Fibroblast of the aortic adventitia (primary cell): ENCODE measurements at regions not wholly inside any gene's neighbourhood (a gene's known extent, or its start where the extent isn't known, plus 50 kb on each side); places are given as distances from the start of the nearest gene placed in this dataset.

Source experiments
- DNase-seq: peaks from one replicate; pipeline ENCODE4 v3.0.0-alpha.2; 2010; ENCODE audit warnings: low read depth
- H3K4me3 ChIP-seq: 2 replicates; pipeline ENCODE4 v1.5.1; 2011; ENCODE audit warnings: low read depth, mild to moderate bottlenecking, control low read depth, low read length, moderate library complexity
- TF ChIP-seq, protein P1 (sequence below): IDR thresholded peaks from 2 replicates; pipeline ENCODE4 v1.5.1; 2011; ENCODE audit warnings: mild to moderate bottlenecking, low read length, control low read depth, inconsistent platforms; ENCODE audit not compliant: insufficient read depth

DNA sequence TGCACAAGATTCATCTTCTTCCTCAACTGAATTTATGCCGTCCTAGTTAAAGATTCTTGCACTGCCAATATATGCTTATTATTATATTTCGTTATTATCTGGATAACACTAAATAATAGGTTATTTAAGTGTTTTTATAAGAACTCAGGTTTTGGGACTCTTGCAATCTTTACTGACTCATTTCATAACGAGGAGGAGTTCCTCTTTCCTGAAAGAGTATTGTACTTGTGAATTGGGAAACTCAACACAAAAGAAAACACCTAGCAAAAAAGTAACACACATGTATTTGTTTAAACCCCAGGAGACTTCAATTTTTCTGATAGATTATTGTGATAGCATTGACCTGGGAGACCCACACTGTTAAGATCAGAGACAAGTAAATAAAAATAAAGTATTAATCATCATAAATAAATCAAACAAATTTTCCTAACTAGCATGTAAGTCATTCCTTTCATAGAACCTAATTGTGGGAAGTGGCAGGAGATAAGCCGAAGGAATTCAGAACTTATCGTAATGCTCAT lies 505.8 kb downstream of the KCNJ2 start:
- no peak overlapping the region for H3K4me3 ChIP-seq
- TF ChIP-seq, protein P1, sequence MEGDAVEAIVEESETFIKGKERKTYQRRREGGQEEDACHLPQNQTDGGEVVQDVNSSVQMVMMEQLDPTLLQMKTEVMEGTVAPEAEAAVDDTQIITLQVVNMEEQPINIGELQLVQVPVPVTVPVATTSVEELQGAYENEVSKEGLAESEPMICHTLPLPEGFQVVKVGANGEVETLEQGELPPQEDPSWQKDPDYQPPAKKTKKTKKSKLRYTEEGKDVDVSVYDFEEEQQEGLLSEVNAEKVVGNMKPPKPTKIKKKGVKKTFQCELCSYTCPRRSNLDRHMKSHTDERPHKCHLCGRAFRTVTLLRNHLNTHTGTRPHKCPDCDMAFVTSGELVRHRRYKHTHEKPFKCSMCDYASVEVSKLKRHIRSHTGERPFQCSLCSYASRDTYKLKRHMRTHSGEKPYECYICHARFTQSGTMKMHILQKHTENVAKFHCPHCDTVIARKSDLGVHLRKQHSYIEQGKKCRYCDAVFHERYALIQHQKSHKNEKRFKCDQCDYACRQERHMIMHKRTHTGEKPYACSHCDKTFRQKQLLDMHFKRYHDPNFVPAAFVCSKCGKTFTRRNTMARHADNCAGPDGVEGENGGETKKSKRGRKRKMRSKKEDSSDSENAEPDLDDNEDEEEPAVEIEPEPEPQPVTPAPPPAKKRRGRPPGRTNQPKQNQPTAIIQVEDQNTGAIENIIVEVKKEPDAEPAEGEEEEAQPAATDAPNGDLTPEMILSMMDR, result no peak
- DNase-seq, result no peak

DNA sequence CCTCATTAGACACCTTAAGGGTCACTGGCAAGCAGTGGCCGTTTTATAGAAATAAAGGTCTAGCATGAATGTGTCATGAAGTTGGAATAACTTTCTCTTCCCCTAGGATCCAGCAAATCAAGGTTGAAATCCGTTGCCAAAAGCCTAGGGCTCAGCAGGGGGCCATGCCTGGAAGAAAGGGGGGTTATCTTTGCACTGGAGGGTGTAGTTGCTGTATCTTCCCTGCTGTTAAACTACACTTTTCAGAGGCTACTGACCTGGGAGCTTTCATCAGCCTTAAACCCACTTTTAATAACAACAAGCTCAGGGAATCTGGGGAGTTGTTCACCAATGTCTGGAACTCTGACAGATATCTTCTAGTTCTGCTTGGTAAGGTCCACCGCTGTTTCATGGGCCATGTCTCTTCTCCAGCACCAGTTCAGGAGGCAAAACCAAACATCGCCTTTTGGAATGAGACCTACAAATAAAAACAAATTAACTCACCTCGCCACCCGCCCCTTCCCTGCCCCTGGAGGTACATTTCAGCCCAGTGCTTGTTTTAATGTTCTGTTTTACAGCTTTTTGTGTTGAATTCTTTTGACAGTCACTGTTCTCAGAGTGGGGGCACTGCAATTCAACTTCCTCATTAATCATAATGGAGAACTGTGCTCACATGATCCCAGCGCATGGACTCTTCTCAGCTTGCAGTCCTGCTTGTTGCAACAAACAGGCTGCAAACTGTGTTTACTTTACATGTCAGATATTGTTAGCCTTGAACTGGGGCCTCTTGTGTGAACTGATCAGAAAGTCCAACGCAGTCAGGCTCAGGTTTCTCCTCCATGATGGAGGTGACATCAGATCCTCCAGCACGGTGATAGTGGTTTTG lies 508.7 kb downstream of the KCNJ2 start:
- H3K4me3 ChIP-seq, result no peak overlapping the region
- TF ChIP-seq, protein P1, result no peak
- no peak for DNase-seq

DNA sequence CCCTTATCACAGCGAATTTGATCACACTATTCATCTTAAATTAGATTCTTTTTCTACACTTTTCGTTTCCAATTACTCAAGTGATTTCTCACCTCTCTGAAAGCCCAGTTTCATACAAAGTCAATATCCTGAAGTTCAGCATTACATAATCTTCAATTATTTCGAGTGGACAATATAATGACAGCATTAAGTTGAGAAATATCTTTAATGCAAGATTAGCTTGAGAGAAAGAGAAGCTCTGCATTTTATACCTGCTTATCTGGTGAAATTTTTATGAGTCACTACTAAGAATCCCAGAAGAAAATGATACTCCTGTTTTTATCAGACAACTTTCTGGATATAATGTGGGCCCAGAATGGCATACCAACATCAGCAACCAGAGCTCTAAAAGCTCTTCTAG lies 509.6 kb downstream of the KCNJ2 start:
- no peak overlapping the region for H3K4me3 ChIP-seq
- no peak for DNase-seq
- TF ChIP-seq, protein P1, result no peak

DNA sequence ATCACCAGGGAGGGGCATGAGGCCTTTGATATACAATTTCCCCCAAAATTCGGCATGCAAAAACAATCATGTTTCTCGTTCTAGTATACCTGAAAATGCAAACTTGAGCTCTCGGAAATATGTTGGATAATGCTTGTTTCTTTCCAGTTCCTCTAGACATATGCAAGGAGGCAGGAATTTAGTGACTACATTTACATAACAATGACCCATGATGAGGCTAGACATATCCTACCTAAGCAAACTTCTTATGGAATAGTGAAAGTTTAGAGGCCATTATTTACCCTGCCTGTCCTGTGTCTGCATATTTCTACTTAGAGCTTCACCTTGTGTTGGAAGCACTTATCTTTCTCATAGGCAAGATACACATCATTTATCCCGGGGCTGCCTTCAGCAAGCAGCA lies 514.6 kb downstream of the KCNJ2 start:
- no peak overlapping the region for H3K4me3 ChIP-seq
- DNase-seq, result no peak
- TF ChIP-seq, protein P1, result no peak

DNA sequence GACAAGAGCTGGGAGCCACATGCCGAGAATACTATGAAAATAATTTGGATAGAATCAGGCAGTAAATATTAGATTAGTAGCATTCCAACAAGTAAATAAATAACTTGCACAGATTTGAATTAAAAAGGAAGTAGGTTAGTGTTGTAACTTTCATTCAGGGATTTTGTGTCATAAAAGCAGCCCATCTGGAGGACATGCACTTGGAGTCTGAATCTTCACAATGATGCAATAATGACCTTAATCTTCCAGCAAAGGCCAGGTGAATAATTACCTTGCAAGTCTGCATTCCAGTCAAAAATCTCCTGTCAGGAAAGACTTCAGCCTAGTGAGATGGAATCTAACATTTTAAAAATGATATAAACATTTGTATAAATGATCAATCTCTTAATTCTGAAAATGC lies 518.1 kb downstream of the KCNJ2 start:
- no peak for DNase-seq
- TF ChIP-seq, protein P1, result no peak

DNA sequence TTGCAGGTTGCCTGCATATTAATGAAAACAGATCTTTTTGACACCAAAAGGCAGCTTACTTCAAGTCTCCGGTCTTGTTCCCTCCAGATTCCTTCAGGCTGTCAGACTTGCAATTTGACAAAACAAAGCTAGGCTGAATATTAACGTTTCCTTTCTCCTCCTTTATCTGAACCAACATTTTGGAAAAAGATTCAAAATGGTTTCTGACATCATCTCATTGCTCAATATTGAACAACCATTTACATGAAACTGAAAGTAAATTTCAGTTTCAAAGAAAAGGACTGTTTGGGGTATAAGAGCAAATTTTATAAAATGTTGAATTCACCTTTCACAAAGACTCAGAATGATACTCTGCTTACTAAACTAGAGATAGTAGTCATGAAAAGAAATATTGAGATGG lies 521.8 kb downstream of the KCNJ2 start:
- H3K4me3 ChIP-seq, result no peak overlapping the region
- TF ChIP-seq, protein P1, result no peak
- no peak for DNase-seq

More for the DNA sequence above, 518.1 kb downstream of the KCNJ2 start:
- H3K4me3 ChIP-seq, result no peak overlapping the region
